ENCODE measurements at regions not wholly inside any gene's neighbourhood (a gene's known extent, or its start where the extent isn't known, plus 50 kb on each side); places are given as distances from the start of the nearest gene placed in this dataset.

GRCh38 chr1:4586611-4587160, 67.7 kb upstream of the AJAP1 start:
- H3K27ac Mint-ChIP-seq: no peak overlapping the region
- H3K27me3 Mint-ChIP-seq: peaks cover 51% of the 10 kb centered on the region
- no peak overlapping the region for H3K4me3 Mint-ChIP-seq
- H3K9me3 Mint-ChIP-seq: no peaks in the 10 kb centered on the region
- no peaks in the 10 kb centered on the region for H3K4me1 Mint-ChIP-seq (ENCODE audit: low read depth)
- no peaks in the 10 kb centered on the region for H3K36me3 Mint-ChIP-seq (ENCODE audit: low read depth)

GRCh38 chr1:4587721-4588120, 66.7 kb upstream of the AJAP1 start:
- Mint-ChIP-seq H3K4me3 (no peak overlapping the region), H3K27ac (no peak overlapping the region), H3K36me3 (ENCODE audit: low read depth) (no peaks in the 10 kb centered on the region), H3K27me3 (peaks cover 47% of the 10 kb centered on the region), H3K9me3 (no peaks in the 10 kb centered on the region), H3K4me1 (ENCODE audit: low read depth) (no peaks in the 10 kb centered on the region)

DNA sequence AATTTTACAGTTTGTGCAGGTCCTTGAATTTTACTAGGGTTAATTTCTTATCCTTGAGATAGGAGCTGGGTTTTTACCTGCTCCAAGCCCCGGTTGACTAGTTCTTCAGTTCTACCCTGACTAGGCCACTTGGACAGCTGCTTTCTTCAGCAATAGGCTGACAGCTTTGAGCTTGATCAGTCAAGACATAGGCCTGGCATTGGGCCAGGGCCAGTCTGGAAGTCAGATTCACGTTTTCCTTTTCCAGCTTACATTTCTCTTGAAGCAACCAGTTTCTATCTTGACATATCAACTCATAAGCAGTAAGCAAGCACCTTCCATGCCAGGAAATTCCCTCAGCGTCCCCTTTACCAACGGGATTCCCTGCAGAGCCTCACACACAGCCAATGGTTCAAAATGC, 63.7 kb upstream of the AJAP1 start:
- no peak overlapping the region for H3K27ac Mint-ChIP-seq
- H3K9me3 Mint-ChIP-seq: no peaks in the 10 kb centered on the region
- H3K36me3 Mint-ChIP-seq (ENCODE audit: low read depth): no peaks in the 10 kb centered on the region
- no peak overlapping the region for H3K4me3 Mint-ChIP-seq
- peaks cover 20% of the 10 kb centered on the region for H3K27me3 Mint-ChIP-seq
- H3K4me1 Mint-ChIP-seq (ENCODE audit: low read depth): no peaks in the 10 kb centered on the region

GRCh38 chr1:4591926-4592325, 62.5 kb upstream of the AJAP1 start:
- Mint-ChIP-seq H3K4me3 (no peak overlapping the region), H3K4me1 (ENCODE audit: low read depth) (no peaks in the 10 kb centered on the region), H3K36me3 (ENCODE audit: low read depth) (no peaks in the 10 kb centered on the region), H3K27ac (no peak overlapping the region), H3K27me3 (peaks cover 9% of the 10 kb centered on the region), H3K9me3 (no peaks in the 10 kb centered on the region)

GRCh38 chr1:4593106-4593505, 61.3 kb upstream of the AJAP1 start:
- Mint-ChIP-seq H3K27ac (no peak overlapping the region), H3K9me3 (no peaks in the 10 kb centered on the region)

GRCh38 chr1:4594286-4594991, 60.0 kb upstream of the AJAP1 start:
- no peak overlapping the region for H3K4me3 Mint-ChIP-seq
- H3K9me3 Mint-ChIP-seq: no peaks in the 10 kb centered on the region
- H3K4me1 Mint-ChIP-seq (ENCODE audit: low read depth): no peaks in the 10 kb centered on the region
- H3K27me3 Mint-ChIP-seq: peaks cover 3% of the 10 kb centered on the region
- no peaks in the 10 kb centered on the region for H3K36me3 Mint-ChIP-seq (ENCODE audit: low read depth)
- H3K27ac Mint-ChIP-seq: no peak overlapping the region

More at GRCh38 chr1:4593106-4593505, 61.3 kb upstream of the AJAP1 start:
- H3K27me3 Mint-ChIP-seq: peaks cover 8% of the 10 kb centered on the region
- no peaks in the 10 kb centered on the region for H3K4me1 Mint-ChIP-seq (ENCODE audit: low read depth)
- no peaks in the 10 kb centered on the region for H3K36me3 Mint-ChIP-seq (ENCODE audit: low read depth)
- H3K4me3 Mint-ChIP-seq: no peak overlapping the region

- H3K27ac Mint-ChIP-seq: no peak overlapping the region
- no peaks in the 10 kb centered on the region for H3K36me3 Mint-ChIP-seq (ENCODE audit: low read depth)
- no peaks in the 10 kb centered on the region for H3K4me1 Mint-ChIP-seq (ENCODE audit: low read depth)
- no peaks in the 10 kb centered on the region for H3K9me3 Mint-ChIP-seq
- no peak overlapping the region for H3K4me3 Mint-ChIP-seq
- H3K27me3 Mint-ChIP-seq: peaks cover 3% of the 10 kb centered on the region
Measured at GRCh38 chr1:4595341-4596225, 58.8 kb upstream of the AJAP1 start.

DNA sequence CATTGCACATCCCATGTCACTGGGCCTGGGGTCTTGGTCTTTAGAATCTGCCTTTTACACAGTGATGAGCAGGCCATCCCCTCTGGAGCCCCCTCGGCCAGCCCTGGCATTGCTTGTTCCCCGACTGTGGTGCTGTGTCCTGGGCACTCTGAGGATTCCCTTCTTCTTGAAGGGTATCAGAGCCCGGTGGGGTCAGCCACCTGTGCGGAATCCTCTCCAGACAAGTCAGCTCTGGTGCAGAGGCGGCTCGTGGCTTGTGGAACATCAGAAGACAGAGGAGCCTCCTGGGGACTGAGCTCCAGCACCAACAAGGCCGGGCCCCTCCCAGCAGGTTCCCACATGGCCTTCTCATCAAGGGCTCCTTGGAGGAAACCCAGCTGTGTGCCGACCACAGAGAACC, 57.9 kb upstream of the AJAP1 start:
- Mint-ChIP-seq H3K27me3 (peaks cover 6% of the 10 kb centered on the region), H3K36me3 (ENCODE audit: low read depth) (no peaks in the 10 kb centered on the region), H3K4me3 (no peak overlapping the region), H3K9me3 (no peaks in the 10 kb centered on the region), H3K4me1 (ENCODE audit: low read depth) (no peaks in the 10 kb centered on the region), H3K27ac (no peak overlapping the region)

DNA sequence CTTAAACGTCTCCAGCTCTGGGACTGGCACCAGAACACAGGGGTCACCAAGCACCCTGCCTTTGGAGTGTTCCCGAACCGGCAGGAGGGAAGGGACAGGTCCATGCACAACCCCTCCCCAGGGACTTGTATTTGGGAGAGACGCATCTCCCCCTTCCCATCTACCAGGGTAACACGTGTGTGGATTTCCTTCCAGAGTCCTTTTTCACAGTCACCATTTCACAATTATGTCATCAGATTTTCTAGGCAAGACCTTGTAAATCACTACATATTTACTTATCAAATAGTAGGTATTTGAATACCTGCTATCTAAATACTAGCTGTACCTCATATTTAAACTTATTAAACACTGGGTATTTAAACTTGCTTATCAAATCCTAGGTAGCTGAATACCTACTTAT, 57.4 kb upstream of the AJAP1 start:
- peaks cover 9% of the 10 kb centered on the region for H3K27me3 Mint-ChIP-seq
- H3K9me3 Mint-ChIP-seq: no peaks in the 10 kb centered on the region
- H3K4me1 Mint-ChIP-seq (ENCODE audit: low read depth): no peaks in the 10 kb centered on the region
- no peaks in the 10 kb centered on the region for H3K36me3 Mint-ChIP-seq (ENCODE audit: low read depth)
- H3K27ac Mint-ChIP-seq: no peak overlapping the region
- H3K4me3 Mint-ChIP-seq: no peak overlapping the region

GRCh38 chr1:4598561-4598960, 55.8 kb upstream of the AJAP1 start:
- H3K4me1 Mint-ChIP-seq (ENCODE audit: low read depth): no peaks in the 10 kb centered on the region
- no peak overlapping the region for H3K27ac Mint-ChIP-seq
- peaks cover 18% of the 10 kb centered on the region for H3K27me3 Mint-ChIP-seq
- no peaks in the 10 kb centered on the region for H3K36me3 Mint-ChIP-seq (ENCODE audit: low read depth)
- H3K4me3 Mint-ChIP-seq: no peak overlapping the region
- H3K9me3 Mint-ChIP-seq: no peaks in the 10 kb centered on the region

GRCh38 chr1:4599521-4599920, 54.9 kb upstream of the AJAP1 start:
- no peaks in the 10 kb centered on the region for H3K36me3 Mint-ChIP-seq (ENCODE audit: low read depth)
- H3K27me3 Mint-ChIP-seq: peaks cover 26% of the 10 kb centered on the region
- H3K27ac Mint-ChIP-seq: no peak overlapping the region
- no peak overlapping the region for H3K4me3 Mint-ChIP-seq
- no peaks in the 10 kb centered on the region for H3K9me3 Mint-ChIP-seq
- H3K4me1 Mint-ChIP-seq (ENCODE audit: low read depth): no peaks in the 10 kb centered on the region

- Mint-ChIP-seq H3K9me3 (no peaks in the 10 kb centered on the region), H3K4me3 (no peak overlapping the region), H3K27me3 (peaks cover 26% of the 10 kb centered on the region), H3K27ac (no peak overlapping the region), H3K36me3 (ENCODE audit: low read depth) (no peaks in the 10 kb centered on the region), H3K4me1 (ENCODE audit: low read depth) (no peaks in the 10 kb centered on the region)
Measured at GRCh38 chr1:4599951-4600481, 54.4 kb upstream of the AJAP1 start.

GRCh38 chr1:4600615-4601460, 53.6 kb upstream of the AJAP1 start:
- H3K27ac Mint-ChIP-seq: no peak overlapping the region

DNA sequence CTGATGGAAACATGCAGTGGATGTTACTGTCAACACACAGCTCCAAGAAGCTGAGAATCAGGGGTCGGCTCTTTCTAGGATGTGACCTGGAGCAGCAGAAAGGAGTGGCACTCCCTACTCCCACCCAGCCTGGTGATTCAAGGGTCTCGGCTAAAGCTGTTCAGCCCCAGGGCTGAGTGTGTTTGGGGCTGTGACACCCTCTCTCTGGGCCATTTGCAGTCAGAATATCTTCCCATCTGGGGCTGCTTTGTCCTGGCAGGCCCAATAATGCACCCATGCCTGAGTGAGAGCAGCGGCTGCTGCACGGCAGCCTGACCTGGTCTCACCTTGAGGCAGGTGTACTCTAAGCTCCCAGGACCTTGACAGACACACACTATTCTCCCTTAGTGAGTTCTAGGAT, 52.5 kb upstream of the AJAP1 start:
- Mint-ChIP-seq H3K36me3 (ENCODE audit: low read depth) (no peaks in the 10 kb centered on the region), H3K27me3 (peaks cover 35% of the 10 kb centered on the region), H3K4me1 (ENCODE audit: low read depth) (no peaks in the 10 kb centered on the region), H3K9me3 (no peaks in the 10 kb centered on the region), H3K27ac (no peak overlapping the region), H3K4me3 (no peak overlapping the region)

More at GRCh38 chr1:4600615-4601460, 53.6 kb upstream of the AJAP1 start:
- Mint-ChIP-seq H3K27me3 (peaks cover 29% of the 10 kb centered on the region), H3K9me3 (no peaks in the 10 kb centered on the region), H3K4me1 (ENCODE audit: low read depth) (no peaks in the 10 kb centered on the region), H3K4me3 (no peak overlapping the region), H3K36me3 (ENCODE audit: low read depth) (no peaks in the 10 kb centered on the region)
